Tibial artery (tissue), 4 donors: ENCODE measurements at regions not wholly inside any gene's neighbourhood (a gene's known extent, or its start where the extent isn't known, plus 50 kb on each side); places are given as distances from the start of the nearest gene placed in this dataset.
A peak's percentile ranks its signal among the peaks of the same experiment; 100 is the strongest.

Experiments
- DNase-seq, 2 donors: peaks; one replicate each; pipeline ENCODE4 v3.0.0-alpha.2; 2019
- H3K27ac ChIP-seq, 2 donors: fragments of 200-600 bp; sonication (generic) in 1 of 2; 1 replicate in 1 of 2; 2 replicates in 1 of 2; pipeline ENCODE4 v1.5.1; 2018 to 2019; ENCODE audit warnings: mild to moderate bottlenecking in 1 of 2
- H3K27me3 ChIP-seq, 2 donors: fragments of 200-600 bp; sonication (generic) in 1 of 2; one replicate each; pipeline versions ENCODE4 v1.5.1 to v1.6.0; 2016 to 2019
- H3K36me3 ChIP-seq, 3 donors: fragments of 200-600 bp; sonication (generic) in 2 of 3; one replicate each; pipeline ENCODE4 v1.5.1; 2016 to 2019; ENCODE audit warnings: mild to moderate bottlenecking in 2 of 3
- H3K4me1 ChIP-seq, 4 donors: fragments of 200-600 bp; sonication (generic) in 2 of 4; 1 replicate in 3 of 4; 2 replicates in 1 of 4; pipeline ENCODE4 v1.5.1; 2016 to 2019
- H3K4me3 ChIP-seq, 2 donors: fragments of 200-600 bp; sonication (generic) in 1 of 2; 1 replicate in 1 of 2; 2 replicates in 1 of 2; pipeline ENCODE4 v1.5.1; 2018 to 2019; ENCODE audit warnings: mild to moderate bottlenecking in 2 of 2
- H3K9me3 ChIP-seq, 3 donors: fragments of 200-600 bp; sonication (generic) in 1 of 3; one replicate each; pipeline ENCODE4 v1.5.1; 2016 to 2019
- CTCF ChIP-seq, 2 experiments: fragments of 200-600 bp in 1 of 2; fragments of 450-650 bp in 1 of 2; IDR thresholded peaks; one replicate each; pipeline ENCODE4 v1.5.1; 2017 to 2019; ENCODE audit warnings: antibody characterized with exemption in 2 of 2, mild to moderate bottlenecking in 1 of 2, moderate library complexity in 1 of 2
- intact Hi-C: fragments of 100-400 bp; cut with DNase I; formaldehyde crosslinking; loops from one replicate; pipeline ENCODE4 v1.15.0; 2023; ENCODE audit warnings: low total_unique reads

- Histone ChIP-seq H3K36me3 (no peaks in the 10 kb centered on the region), H3K27me3 (no peaks in the 10 kb centered on the region), H3K4me3 (no peak overlapping the region), H3K4me1 (no peaks in the 10 kb centered on the region), H3K9me3 (no peaks in the 10 kb centered on the region), H3K27ac (no peak overlapping the region)
- no peak for TF ChIP-seq CTCF (IDR thresholded peaks at IDR 0.05)
- intact Hi-C loops = no loop called here
- no peak for DNase-seq
Observed at GRCh38 chr13:89755729-89756492, 1591.6 kb upstream of the MIR17HG start.

- H3K4me3 ChIP-seq = no peak overlapping the region
- no peaks in the 10 kb centered on the region for H3K4me1 ChIP-seq
- no peaks in the 10 kb centered on the region for H3K27me3 ChIP-seq
- TF ChIP-seq CTCF (IDR thresholded peaks at IDR 0.05) = no peak
- H3K27ac ChIP-seq = no peak overlapping the region
- DNase-seq = no peak
- no peaks in the 10 kb centered on the region for H3K9me3 ChIP-seq
- intact Hi-C loops = no loop called here
- H3K36me3 ChIP-seq = no peaks in the 10 kb centered on the region
Observed at GRCh38 chr13:89763005-89763404, 1584.5 kb upstream of the MIR17HG start.

- H3K4me3 ChIP-seq = no peak overlapping the region
- intact Hi-C loops = no loop called here
- H3K9me3 ChIP-seq = no peaks in the 10 kb centered on the region
- no peaks in the 10 kb centered on the region for H3K27me3 ChIP-seq
- no peak overlapping the region for H3K27ac ChIP-seq
- DNase-seq = peak in 1 of 2 donors; percentile 39
- no peaks in the 10 kb centered on the region for H3K4me1 ChIP-seq
- H3K36me3 ChIP-seq = no peaks in the 10 kb centered on the region
- no peak for TF ChIP-seq CTCF (IDR thresholded peaks at IDR 0.05)
Observed at GRCh38 chr13:89783221-89783755, 1564.2 kb upstream of the MIR17HG start.

- Histone ChIP-seq H3K27ac (no peak overlapping the region), H3K9me3 (no peaks in the 10 kb centered on the region), H3K36me3 (no peaks in the 10 kb centered on the region), H3K4me3 (no peak overlapping the region), H3K4me1 (no peaks in the 10 kb centered on the region), H3K27me3 (no peaks in the 10 kb centered on the region)
- no peak for TF ChIP-seq CTCF (IDR thresholded peaks at IDR 0.05)
- intact Hi-C loops = no loop called here
- DNase-seq = peak in 1 of 2 donors; percentile 59
Observed at GRCh38 chr13:89784161-89784809, 1563.2 kb upstream of the MIR17HG start.

GRCh38 chr13:89786531-89786930, 1561.0 kb upstream of the MIR17HG start:
- H3K27ac ChIP-seq = no peak overlapping the region
- H3K36me3 ChIP-seq = no peaks in the 10 kb centered on the region
- H3K9me3 ChIP-seq = no peaks in the 10 kb centered on the region
- no peak overlapping the region for H3K4me3 ChIP-seq
- H3K4me1 ChIP-seq = no peaks in the 10 kb centered on the region
- DNase-seq = no peak
- no peaks in the 10 kb centered on the region for H3K27me3 ChIP-seq
- TF ChIP-seq CTCF (IDR thresholded peaks at IDR 0.05) = no peak
- intact Hi-C loops = no loop called here
